AG04450 (cell line): ENCODE measurements at regions not wholly inside any gene's neighbourhood (a gene's known extent, or its start where the extent isn't known, plus 50 kb on each side); places are given as distances from the start of the nearest gene placed in this dataset.
A peak's percentile ranks its signal among the peaks of the same experiment; 100 is the strongest.

Source experiments
- CTCF ChIA-PET: fragments of 300-600, 350-600 bp; formaldehyde crosslinking; extraction: SDS; loops from one replicate; lab custom pipeline; 2022; ENCODE audit warnings: antibody characterized with exemption, inconsistent platforms; lab: Charles Lee
- POLR2A ChIA-PET: fragments of 350-600 bp; formaldehyde crosslinking; extraction: SDS; loops from one replicate; lab custom pipeline; 2021; ENCODE audit warnings: antibody characterized with exemption, inconsistent platforms; lab: Yijun Ruan, JAX
- DNase-seq: peaks from one replicate; pipeline ENCODE4 v3.0.0-alpha.2; 2011; ENCODE audit warnings: low read depth, low spot score
- H3K27ac ChIP-seq: one replicate; pipeline ENCODE4 v1.5.1; 2012; ENCODE audit warnings: low read depth, low read length, control low read depth
- H3K27me3 ChIP-seq: one replicate; pipeline ENCODE4 v1.6.0; 2012; ENCODE audit warnings: low read length; ENCODE audit not compliant: control insufficient read depth, insufficient read depth
- H3K4me3 ChIP-seq: 2 replicates; pipeline ENCODE4 v1.5.1; 2011; ENCODE audit warnings: mild to moderate bottlenecking, low read depth, low read length, control low read depth
- H3K9me3 ChIP-seq: 2 replicates; pipeline ENCODE4 v1.5.1; 2012; ENCODE audit warnings: low read length; ENCODE audit not compliant: control insufficient read depth, insufficient read depth
- CTCF ChIP-seq: IDR thresholded peaks from 2 replicates; pipeline ENCODE4 v1.5.1; 2011; ENCODE audit warnings: low read depth, low read length, control low read depth, inconsistent platforms

GRCh38 chr6:154649721-154650120, 83.5 kb upstream of the SCAF8 start:
- H3K4me3 ChIP-seq = no peak overlapping the region
- no peak for DNase-seq
- H3K27ac ChIP-seq = no peak overlapping the region
- no peak for TF ChIP-seq CTCF
- POLR2A ChIA-PET = no interaction called here
- H3K27me3 ChIP-seq = peaks cover 11% of the 10 kb centered on the region
- H3K9me3 ChIP-seq = peaks cover 2% of the 10 kb centered on the region; the same call in 1 of the 2 replicates
- CTCF ChIA-PET = interaction anchor here (1.5 kb wide), 1 partner anchor 26 kb away, joined by 4 read pairs; no protein-coding TSS in a partner anchor

DNA sequence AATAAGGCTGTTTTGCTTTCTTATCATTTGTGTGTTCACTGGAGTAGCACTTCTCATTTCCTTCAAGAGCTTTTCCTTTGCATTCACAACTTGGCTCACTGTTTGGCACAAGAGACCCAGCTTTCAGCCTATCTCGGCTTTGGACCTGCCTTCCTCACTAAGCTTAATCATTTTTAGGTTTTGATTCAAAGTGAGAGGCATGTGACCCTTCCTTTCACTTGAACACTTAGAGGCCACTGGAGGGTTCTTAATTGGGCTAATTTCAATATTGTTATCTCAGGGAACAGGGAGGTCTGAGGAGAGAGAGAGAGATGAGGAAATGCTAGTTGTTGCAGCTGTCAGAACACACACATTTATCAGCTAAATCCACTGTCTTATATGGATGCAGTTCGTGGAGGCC, 82.9 kb upstream of the SCAF8 start:
- no peak overlapping the region for H3K4me3 ChIP-seq
- peaks cover 2% of the 10 kb centered on the region; the same call in 1 of the 2 replicates for H3K9me3 ChIP-seq
- no peak for TF ChIP-seq CTCF
- POLR2A ChIA-PET = no interaction called here
- H3K27ac ChIP-seq = no peak overlapping the region
- peaks cover 11% of the 10 kb centered on the region for H3K27me3 ChIP-seq
- no peak for DNase-seq
- CTCF ChIA-PET = interaction anchor here (1.5 kb wide), 1 partner anchor 26 kb away, joined by 4 read pairs; no protein-coding TSS in a partner anchor

DNA sequence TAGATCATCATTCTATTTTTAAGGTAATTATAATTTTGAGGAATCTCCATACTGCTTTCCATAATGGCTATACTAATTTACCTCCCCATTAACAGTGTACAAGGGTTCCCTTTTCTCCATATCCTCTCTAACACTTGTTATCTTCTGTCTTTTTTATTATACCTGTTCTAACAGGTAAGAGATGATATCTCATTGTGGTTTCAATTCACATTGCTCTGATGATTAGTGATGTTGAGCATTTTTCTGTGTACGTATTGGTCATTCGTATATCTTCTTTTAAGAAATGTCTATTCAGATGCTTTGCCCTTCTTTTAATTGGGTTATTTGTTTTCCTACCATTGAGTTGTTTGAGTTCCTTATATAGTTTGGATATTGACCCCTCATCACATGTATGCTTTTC, 81.6 kb upstream of the SCAF8 start:
- Histone ChIP-seq H3K27me3 (peaks cover 3% of the 10 kb centered on the region), H3K4me3 (no peak overlapping the region), H3K9me3 (peaks cover 2% of the 10 kb centered on the region; the same call in 1 of the 2 replicates), H3K27ac (no peak overlapping the region)
- no peak for DNase-seq
- ChIA-PET CTCF (no interaction called here), POLR2A (no interaction called here)
- no peak for TF ChIP-seq CTCF

GRCh38 chr6:154653385-154653784, 79.8 kb upstream of the SCAF8 start:
- CTCF ChIA-PET = interaction anchor here (1.2 kb wide), 2 partner anchors 21 to 22 kb away, joined by 3 to 5 read pairs; no protein-coding TSS in a partner anchor
- no peak for DNase-seq
- no peaks in the 10 kb centered on the region for H3K27me3 ChIP-seq
- H3K9me3 ChIP-seq = peaks cover 2% of the 10 kb centered on the region; the same call in 1 of the 2 replicates
- no peak overlapping the region for H3K4me3 ChIP-seq
- POLR2A ChIA-PET = no interaction called here
- no peak for TF ChIP-seq CTCF
- H3K27ac ChIP-seq = no peak overlapping the region

DNA sequence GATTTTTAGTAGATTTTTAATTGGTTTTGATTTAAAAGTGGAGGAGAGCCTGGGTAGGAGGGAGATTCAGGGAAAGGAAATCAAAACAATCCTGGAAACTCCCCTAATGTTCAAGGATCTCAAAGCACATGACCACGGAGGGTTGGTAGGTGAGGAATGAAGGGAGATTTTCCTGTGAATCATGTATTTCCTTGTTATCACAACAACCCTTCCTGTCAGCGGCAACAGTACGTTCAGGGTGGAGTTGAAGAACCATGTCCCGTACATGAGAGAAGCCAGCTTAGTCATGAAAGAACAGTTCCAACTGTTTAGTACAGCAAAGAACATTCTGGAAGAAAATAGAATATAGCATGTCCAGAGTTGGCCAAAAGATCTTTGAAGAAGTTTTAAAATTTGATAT, 79.4 kb upstream of the SCAF8 start:
- ChIA-PET POLR2A (no interaction called here), CTCF (interaction anchor here (1.2 kb wide), 2 partner anchors 21 to 22 kb away, joined by 3 to 5 read pairs; no protein-coding TSS in a partner anchor)
- DNase-seq = no peak
- Histone ChIP-seq H3K4me3 (no peak overlapping the region), H3K27ac (peak overlapping the region; percentile 32), H3K9me3 (peaks cover 2% of the 10 kb centered on the region; the same call in 1 of the 2 replicates), H3K27me3 (no peaks in the 10 kb centered on the region)
- TF ChIP-seq CTCF = no peak
